Spinal cord (tissue), 9 donors: ENCODE measurements at regions not wholly inside any gene's neighbourhood (a gene's known extent, or its start where the extent isn't known, plus 50 kb on each side); places are given as distances from the start of the nearest gene placed in this dataset.
A peak's percentile ranks its signal among the peaks of the same experiment; 100 is the strongest.
"Not testable (repeated sequence)": the region's sequence is repeated elsewhere in the genome, so short reads cannot be mapped to it uniquely, and the experiment has no call there.

ENCODE experiments used
- DNase-seq, 6 donors: peaks; one replicate each; pipeline versions ENCODE4 v3.0.0 to v3.0.0-alpha.2; 2013 to 2015; ENCODE audit warnings: low spot score in 6 of 6, low read depth in 4 of 6
- H3K27ac ChIP-seq: one replicate; pipeline ENCODE4 v1.5.1; 2013; ENCODE audit warnings: low read depth, low read length, control low read depth
- H3K27me3 ChIP-seq: one replicate; pipeline ENCODE4 v1.6.1; 2013; ENCODE audit warnings: low read length; ENCODE audit not compliant: control insufficient read depth, insufficient read depth
- H3K36me3 ChIP-seq: one replicate; pipeline ENCODE4 v1.6.1; 2013; ENCODE audit warnings: low read length; ENCODE audit not compliant: control insufficient read depth, insufficient read depth
- H3K4me1 ChIP-seq: one replicate; pipeline ENCODE4 v1.6.1; 2013; ENCODE audit warnings: low read length; ENCODE audit not compliant: control insufficient read depth, insufficient read depth
- H3K4me3 ChIP-seq: one replicate; pipeline ENCODE4 v1.5.1; 2013; ENCODE audit warnings: low read depth, low read length, control low read depth
- H3K9me3 ChIP-seq: one replicate; pipeline ENCODE4 v1.6.1; 2013; ENCODE audit warnings: low read length; ENCODE audit not compliant: control insufficient read depth, insufficient read depth
- WGBS: methylation state at CpG from one replicate; pipeline ENCODE4 v1.1.5; 2013; ENCODE audit warnings: missing lambda C conversion rate; ENCODE audit not compliant: insufficient coverage; 5-methylcytosine and 5-hydroxymethylcytosine counted together
- donor health status: healthy.

DNA sequence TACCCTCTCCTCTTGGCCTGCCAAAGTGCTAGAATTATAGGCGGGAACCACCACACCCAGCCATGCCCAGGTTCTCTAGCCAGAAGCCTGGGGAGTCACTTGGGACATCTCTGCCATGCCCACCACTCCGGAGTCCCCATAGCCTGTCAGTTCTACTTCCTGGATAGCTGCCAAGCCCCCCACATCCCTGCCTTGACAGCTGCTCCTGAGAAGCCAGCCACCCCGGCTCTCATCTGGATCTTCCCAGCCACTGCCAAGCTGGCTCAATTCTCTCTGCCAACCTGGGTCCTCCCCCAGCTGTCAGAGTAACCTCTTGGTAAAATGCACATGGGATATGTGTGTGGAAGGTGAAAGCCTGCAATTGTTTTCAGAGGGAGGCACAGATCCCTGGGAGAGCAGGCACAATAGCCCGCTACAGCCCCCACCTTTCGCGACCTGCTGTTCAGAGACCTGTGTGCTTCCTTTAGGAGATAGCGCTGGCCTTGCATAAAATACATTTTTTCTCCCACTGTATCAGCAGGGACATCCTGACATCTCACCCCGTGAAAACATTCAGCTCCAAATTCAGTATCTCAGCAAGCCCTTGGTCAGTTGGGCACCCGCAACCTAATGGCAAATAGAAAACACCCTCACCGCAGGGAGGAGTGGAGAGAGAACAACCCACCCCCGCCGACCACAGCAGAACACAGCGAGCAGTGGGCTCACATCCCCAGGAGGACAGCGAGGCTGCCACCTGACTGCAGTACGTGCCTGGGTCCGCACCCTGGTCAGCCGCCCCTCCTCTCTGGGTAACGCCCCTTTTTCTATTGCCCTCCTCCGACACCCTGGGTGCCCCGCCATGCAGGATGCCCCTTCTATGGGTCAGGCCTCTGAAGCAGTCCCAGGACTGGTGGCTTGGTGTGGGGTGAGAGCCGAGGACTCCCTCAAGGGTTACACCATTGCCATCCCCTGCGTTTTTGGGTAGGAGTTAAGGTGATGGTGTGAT lies 1342.2 kb downstream of the BRD1 start:
- no peaks in the 10 kb centered on the region for H3K27me3 ChIP-seq
- H3K9me3 ChIP-seq = no peaks in the 10 kb centered on the region
- peaks cover 34% of the 10 kb centered on the region for H3K4me1 ChIP-seq
- H3K27ac ChIP-seq = no peak overlapping the region
- DNase-seq = peak in 2 of 6 donors; percentile 29 to 51
- 37% methylated on average over 14 of the region's 22 CpGs for WGBS
- no peaks in the 10 kb centered on the region for H3K36me3 ChIP-seq
- H3K4me3 ChIP-seq = no peak overlapping the region

DNA sequence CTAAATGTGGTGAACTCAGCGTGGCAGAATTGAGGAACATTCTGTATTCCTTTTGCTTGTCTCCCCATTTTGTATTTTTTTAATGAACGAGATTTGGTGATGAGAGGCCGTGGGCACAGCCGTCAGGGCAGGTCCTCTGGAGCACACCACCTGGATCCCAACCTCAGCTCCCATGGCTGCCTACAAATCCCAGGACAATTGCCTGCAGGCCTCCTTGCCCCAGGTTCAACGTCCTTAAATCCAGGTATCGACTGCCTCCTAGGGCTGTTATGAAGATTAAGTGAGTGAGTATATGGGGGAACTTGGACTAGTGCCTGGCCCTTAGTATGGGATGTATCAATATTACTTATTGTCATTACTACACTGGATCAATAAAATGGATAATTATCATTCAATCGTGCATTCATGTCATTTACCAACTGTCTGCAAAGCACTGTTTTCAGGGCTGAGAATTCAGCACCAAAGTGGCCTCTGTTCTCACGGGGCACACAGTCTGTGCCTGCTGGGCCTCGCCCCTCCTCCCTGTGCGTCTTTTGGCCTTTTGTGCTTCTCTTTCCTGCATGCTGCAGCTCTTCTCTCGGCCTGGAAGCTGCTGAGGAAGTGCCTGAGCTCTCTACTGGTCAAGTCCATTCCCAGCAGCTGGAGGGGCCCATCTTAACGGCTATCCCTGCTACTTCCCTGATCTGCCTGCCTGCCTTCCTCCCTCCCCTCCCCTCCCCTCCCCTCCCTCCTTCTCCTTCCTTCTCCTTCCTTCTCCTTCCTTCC lies 1343.7 kb downstream of the BRD1 start:
- WGBS = 57% methylated on average over 10 of the region's 12 CpGs
- Histone ChIP-seq H3K4me1 (peaks cover 31% of the 10 kb centered on the region), H3K9me3 (no peaks in the 10 kb centered on the region), H3K36me3 (no peaks in the 10 kb centered on the region), H3K27me3 (no peaks in the 10 kb centered on the region), H3K27ac (no peak overlapping the region), H3K4me3 (no peak overlapping the region)
- peak in 2 of 6 donors; percentile 31 to 38 for DNase-seq

DNA sequence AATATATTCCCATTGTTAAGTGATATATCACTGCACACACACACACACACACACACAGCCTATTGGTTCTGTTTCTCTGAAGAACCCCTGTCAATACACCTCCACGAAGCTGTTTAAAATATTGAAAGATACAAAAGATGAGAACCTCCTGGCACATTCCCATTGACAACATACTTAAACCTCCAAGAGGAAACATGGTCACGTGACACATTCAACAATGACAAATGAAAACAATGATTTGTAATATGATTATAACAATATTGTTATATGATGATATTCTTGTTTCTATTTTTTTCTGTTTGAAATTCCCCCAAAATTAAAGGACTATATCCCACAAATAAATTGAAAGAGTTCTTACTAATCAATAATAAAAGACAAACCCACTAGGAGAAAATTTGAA lies 1344.9 kb downstream of the BRD1 start:
- Histone ChIP-seq H3K36me3 (no peaks in the 10 kb centered on the region), H3K27ac (no peak overlapping the region), H3K4me1 (peaks cover 33% of the 10 kb centered on the region), H3K9me3 (no peaks in the 10 kb centered on the region), H3K4me3 (no peak overlapping the region), H3K27me3 (no peaks in the 10 kb centered on the region)
- DNase-seq = no peak
- no CpG with 5 or more reads among the region's 2 CpGs for WGBS

DNA sequence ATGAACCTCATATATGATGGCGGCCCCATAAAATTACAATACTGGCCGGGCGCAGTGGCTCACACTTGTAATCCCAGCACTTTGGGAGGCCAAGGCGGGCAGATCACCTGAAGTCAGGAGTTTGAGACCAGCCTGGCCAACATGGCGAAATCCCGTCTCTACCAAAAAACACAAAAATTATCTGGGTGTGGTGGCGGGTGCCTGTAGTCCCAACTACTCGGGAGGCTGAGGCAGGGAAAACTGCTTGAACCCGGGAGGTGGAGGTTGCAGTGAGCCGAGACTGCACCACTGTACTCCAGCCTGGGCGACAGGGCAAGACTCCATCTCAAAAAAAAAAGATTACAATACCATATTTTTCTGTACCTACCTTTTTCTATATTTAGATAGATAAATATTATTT lies 1345.5 kb downstream of the BRD1 start:
- not testable (repeated sequence) for H3K9me3 ChIP-seq, DNase-seq, H3K36me3 ChIP-seq, H3K27ac ChIP-seq, H3K4me3 ChIP-seq, H3K27me3 ChIP-seq
- H3K4me1 ChIP-seq = peaks cover 38% of the 10 kb centered on the region
- 93% methylated on average over 2 of the region's 11 CpGs for WGBS

DNA sequence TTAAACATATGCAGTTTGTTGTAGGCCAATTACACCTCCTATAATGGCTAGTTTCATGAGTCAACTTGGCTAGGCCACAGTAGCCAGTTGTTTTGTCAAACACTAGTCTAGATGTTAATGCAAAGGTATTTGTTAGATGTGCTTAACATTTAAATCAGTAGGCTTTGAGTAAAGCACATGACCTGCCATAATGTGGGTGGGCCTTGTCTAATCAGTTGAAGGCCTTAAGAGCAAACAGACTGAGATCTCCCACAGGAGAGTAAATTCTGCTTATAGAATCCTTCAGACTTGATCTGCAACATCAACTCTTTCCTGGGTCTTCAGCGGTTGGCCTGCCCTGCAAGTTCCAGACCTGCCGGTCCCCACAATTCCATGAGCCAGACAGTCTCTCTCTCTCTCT lies 1345.9 kb downstream of the BRD1 start:
- H3K9me3 ChIP-seq = no peaks in the 10 kb centered on the region
- H3K36me3 ChIP-seq = peaks cover 5% of the 10 kb centered on the region
- no peak overlapping the region for H3K27ac ChIP-seq
- H3K27me3 ChIP-seq = no peaks in the 10 kb centered on the region
- DNase-seq = no peak
- H3K4me1 ChIP-seq = peaks cover 42% of the 10 kb centered on the region
- no peak overlapping the region for H3K4me3 ChIP-seq
- WGBS = no CpG with 5 or more reads among the region's 2 CpGs

DNA sequence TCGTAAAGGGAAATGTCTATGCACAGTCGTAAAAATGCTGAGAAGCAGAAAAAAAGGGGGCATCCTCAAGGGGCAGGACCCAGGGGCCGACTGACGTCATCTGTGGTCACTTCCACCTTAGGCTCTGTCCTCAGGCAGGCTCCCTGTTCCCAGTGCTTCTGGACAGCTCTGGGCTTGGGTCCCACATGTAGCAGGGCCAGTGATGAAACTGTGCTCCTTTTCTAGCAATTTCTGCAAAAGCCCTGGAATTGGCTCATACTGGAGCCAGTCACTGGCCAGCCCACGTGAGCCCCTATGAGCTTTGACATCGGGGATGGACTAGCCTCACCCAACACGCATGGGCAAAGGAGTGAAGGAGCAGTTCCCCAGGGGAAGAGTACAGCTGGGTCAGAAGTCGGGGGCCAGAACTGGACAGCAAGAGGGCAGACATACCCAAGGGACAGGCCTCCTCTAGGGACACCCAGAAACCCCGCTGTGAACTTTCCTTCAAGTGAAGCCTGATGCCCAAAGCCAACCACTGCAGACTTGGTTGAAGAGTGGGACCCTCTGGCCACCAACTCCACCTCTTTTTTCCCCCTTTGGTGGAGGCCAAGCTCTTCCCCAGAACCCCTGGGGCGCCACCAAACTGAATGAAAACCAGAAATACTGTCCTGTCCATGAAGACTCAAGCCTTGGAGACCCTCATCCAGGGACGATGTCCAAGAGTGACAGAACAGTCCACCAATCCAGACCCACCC lies 1349.0 kb downstream of the BRD1 start:
- no peak for DNase-seq
- Histone ChIP-seq H3K36me3 (peaks cover 5% of the 10 kb centered on the region), H3K27ac (no peak overlapping the region), H3K27me3 (no peaks in the 10 kb centered on the region), H3K4me1 (peaks cover 22% of the 10 kb centered on the region), H3K4me3 (no peak overlapping the region), H3K9me3 (no peaks in the 10 kb centered on the region)
- WGBS = 90% methylated on average over 11 of the region's 11 CpGs

DNA sequence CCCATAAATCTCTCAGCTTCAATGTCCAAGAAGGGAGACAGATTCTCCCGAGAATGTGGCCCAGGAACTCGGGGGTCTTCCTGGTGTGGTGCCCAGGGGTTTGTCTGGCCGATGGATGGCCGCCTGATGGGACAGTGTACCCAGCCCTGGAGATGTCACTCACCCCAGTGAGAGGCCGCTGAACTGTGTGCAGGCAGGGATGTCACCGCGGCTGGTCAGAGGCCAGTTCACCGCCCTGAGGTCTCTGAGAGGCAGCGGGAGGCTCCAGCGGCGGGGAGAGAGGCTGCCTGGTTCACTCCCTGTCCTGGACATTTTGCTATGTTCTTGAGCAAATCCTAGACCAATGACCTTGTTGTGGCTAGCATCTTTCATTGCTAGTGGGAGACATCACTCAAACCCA lies 1349.5 kb downstream of the BRD1 start:
- Histone ChIP-seq H3K36me3 (peaks cover 5% of the 10 kb centered on the region), H3K4me3 (no peak overlapping the region), H3K4me1 (peaks cover 22% of the 10 kb centered on the region), H3K9me3 (no peaks in the 10 kb centered on the region), H3K27me3 (no peaks in the 10 kb centered on the region), H3K27ac (no peak overlapping the region)
- 50% methylated on average over 8 of the region's 11 CpGs for WGBS
- DNase-seq = peak in 1 of 6 donors; percentile 42

DNA sequence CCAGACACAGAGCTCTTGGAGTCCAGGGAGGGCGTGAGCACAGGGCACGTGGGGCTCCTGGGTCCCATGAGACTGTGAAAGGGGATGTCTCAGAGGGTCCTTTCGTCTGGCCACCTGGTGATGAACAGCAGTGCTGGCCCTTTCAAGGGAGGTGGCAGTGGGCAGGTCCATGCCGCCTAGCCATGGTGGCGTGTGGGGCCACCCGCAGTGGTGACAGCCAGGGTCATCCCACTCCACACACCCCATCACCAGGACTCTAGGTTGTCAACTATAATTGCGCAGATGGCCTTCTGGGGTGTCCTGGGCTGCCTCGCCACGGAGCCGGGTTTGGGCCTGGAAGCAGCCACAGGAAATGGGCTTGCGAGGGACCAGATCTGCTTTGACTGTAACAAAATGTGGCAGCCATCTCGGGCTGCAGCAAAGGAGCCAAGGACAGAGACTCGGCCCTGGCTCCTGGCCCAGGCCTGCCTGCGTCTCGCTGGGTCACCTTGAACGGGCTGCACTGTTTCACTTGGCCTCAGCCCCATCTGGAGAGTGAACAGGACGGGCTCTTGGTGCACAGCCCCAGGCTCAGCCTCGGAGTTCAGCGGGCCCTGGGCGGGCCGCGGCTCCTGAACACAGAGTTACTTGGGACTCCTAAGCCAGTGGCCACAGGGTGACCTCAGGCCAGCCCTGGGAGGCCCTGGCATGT lies 1350.5 kb downstream of the BRD1 start:
- Histone ChIP-seq H3K9me3 (no peaks in the 10 kb centered on the region), H3K27ac (peak overlapping the region; percentile 15), H3K4me1 (peaks cover 22% of the 10 kb centered on the region), H3K27me3 (no peaks in the 10 kb centered on the region), H3K4me3 (no peak overlapping the region), H3K36me3 (peaks cover 5% of the 10 kb centered on the region)
- DNase-seq = peak in 2 of 6 donors; percentile 52 to 59
- WGBS = 51% methylated on average over 20 of the region's 22 CpGs

DNA sequence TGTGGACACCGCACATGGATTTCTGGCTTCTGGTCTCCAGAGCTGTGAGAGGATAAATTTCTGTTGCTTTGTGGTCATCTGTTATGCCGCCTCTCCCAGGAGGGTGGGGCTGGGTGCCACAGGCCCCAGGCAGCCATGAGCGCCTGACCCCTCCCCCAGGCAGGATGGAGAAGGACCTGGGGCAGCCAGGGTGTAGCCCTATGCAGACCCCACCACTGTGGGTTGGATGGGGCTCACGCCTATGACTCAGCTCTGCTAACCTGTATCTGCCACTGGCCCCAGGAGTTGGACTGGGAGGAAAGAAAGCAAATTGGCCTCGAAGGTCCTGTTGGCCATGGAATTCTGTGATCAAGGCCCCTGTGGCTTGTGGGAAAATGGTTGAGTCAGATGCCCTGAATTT lies 1351.1 kb downstream of the BRD1 start:
- Histone ChIP-seq H3K9me3 (no peaks in the 10 kb centered on the region), H3K27me3 (no peaks in the 10 kb centered on the region), H3K4me3 (no peak overlapping the region), H3K4me1 (peaks cover 22% of the 10 kb centered on the region), H3K36me3 (peaks cover 5% of the 10 kb centered on the region), H3K27ac (no peak overlapping the region)
- 100% methylated on average over 5 of the region's 5 CpGs for WGBS
- no peak for DNase-seq
